ENCODE measurements at regions not wholly inside any gene's neighbourhood (a gene's known extent, or its start where the extent isn't known, plus 50 kb on each side); places are given as distances from the start of the nearest gene placed in this dataset.

DNA sequence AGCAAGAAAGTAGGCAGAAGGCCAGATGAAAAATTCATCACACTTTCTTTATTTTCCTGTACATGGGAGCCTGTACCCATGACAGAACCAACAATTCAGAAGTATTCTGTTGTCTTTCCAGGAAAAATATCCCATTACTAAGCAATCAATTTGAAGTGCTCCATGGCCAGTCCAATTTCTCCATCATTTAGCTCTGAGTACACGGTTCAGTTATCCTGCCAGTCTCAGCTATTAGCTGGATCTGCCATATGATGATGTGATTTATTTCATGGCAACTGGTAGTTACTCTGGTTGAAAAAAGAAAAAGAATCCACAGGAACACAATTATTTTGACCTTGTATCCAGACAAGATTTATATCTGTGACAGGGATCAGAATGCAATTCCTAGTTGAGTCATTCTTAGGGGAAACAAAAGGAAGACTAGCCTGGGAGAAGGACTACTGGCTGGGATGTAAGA lies 70.6 kb upstream of the GORAB start:
- Histone ChIP-seq H4K8ac (ENCODE audit: low read depth, low read length) (no peak overlapping the region), H3K27ac (replicated peaks; ENCODE audit: low read length) (no peak overlapping the region), H3K4ac (ENCODE audit: low read length) (no peak overlapping the region), H3K23ac (ENCODE audit: low read depth, low read length, poor library complexity) (no peak overlapping the region), H3K9ac (ENCODE audit: low read depth, low read length, poor library complexity) (no peak overlapping the region), H2AFZ (ENCODE audit: low read length) (no peak overlapping the region), H3K27me3 (ENCODE audit: control insufficient read depth in 3 of 3, insufficient read depth in 3 of 3, low read depth in 1 of 3, low read length in 3 of 3) (no peaks in the 10 kb centered on the region), H3K18ac (ENCODE audit: low read length) (no peak overlapping the region), H2BK15ac (ENCODE audit: low read length) (no peak overlapping the region), H2BK12ac (ENCODE audit: low read length) (no peak overlapping the region), H4K91ac (ENCODE audit: low read depth, low read length, poor library complexity) (no peak overlapping the region), H3K9me3 (replicated peaks in 1 of 2; ENCODE audit: control insufficient read depth in 2 of 2, insufficient read depth in 1 of 2, low read depth in 1 of 2, low read length in 2 of 2) (no peaks in the 10 kb centered on the region), H2BK5ac (ENCODE audit: low read length) (no peak overlapping the region), H3K36me3 (replicated peaks in 1 of 2; ENCODE audit: control insufficient read depth in 2 of 2, insufficient read depth in 2 of 2, low read length in 2 of 2) (no peaks in the 10 kb centered on the region), H3K4me2 (ENCODE audit: insufficient read depth, low read length, poor library complexity, severe bottlenecking) (no peak overlapping the region), H3K4me3 (ENCODE audit: low read length in 2 of 2) (no peak overlapping the region), H2AK5ac (ENCODE audit: low read depth, low read length) (no peak overlapping the region), H3K14ac (ENCODE audit: low read length) (no peak overlapping the region), H3K79me1 (ENCODE audit: low read depth, low read length) (no peaks in the 10 kb centered on the region), H2BK120ac (ENCODE audit: low read depth, low read length) (no peak overlapping the region), H3K4me1 (ENCODE audit: control insufficient read depth in 2 of 2, insufficient read depth in 1 of 2, low read depth in 1 of 2, low read length in 2 of 2) (no peaks in the 10 kb centered on the region)
- WGBS, 2 donors (ENCODE audit: extremely low coverage in 2 of 2, insufficient read length in 2 of 2, insufficient replicate concordance in 1 of 2): no CpG with 5 or more reads among the region's 1 CpG
- no peak for DNase-seq (ENCODE audit: low spot score)

DNA sequence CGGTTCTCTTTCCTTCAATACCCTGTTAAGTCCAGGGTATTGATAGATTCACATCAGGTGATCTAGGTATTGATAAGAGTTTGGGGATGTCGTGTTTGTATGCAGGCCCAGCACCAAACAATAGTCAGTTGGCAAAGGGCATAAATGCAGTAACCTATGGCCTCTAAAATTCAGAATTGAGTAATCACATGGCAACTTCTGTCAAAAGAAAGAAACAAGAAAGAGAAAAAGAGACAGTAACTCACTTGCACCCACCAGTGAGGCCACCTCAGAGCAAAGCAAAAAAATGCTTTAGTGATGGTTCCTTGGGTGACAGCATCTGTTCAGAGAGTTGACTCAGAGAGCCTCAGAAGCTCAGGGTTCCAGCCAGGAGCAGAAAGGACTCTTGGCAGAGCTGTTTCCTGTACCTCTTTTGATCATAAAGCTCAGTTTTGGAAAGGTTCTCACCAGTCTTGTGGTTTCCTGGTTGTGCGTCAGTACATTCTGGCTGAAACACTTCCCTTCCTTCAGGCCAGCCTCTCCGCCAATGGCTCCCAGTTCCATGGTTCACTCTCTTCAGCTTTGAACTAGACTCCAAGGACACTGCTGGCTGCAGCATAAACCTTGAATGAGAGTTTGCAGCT lies 70.1 kb upstream of the GORAB start:
- H3K4ac ChIP-seq (ENCODE audit: low read length): no peak overlapping the region
- H3K9ac ChIP-seq (ENCODE audit: low read depth, low read length, poor library complexity): no peak overlapping the region
- no peak overlapping the region for H3K18ac ChIP-seq (ENCODE audit: low read length)
- H3K9me3 ChIP-seq (replicated peaks in 1 of 2; ENCODE audit: control insufficient read depth in 2 of 2, insufficient read depth in 1 of 2, low read depth in 1 of 2, low read length in 2 of 2): no peaks in the 10 kb centered on the region
- H2BK5ac ChIP-seq (ENCODE audit: low read length): no peak overlapping the region
- no peak overlapping the region for H4K91ac ChIP-seq (ENCODE audit: low read depth, low read length, poor library complexity)
- H2BK12ac ChIP-seq (ENCODE audit: low read length): no peak overlapping the region
- no CpG with 5 or more reads among the region's 4 CpGs for WGBS, 2 donors (ENCODE audit: extremely low coverage in 2 of 2, insufficient read length in 2 of 2, insufficient replicate concordance in 1 of 2)
- H4K8ac ChIP-seq (ENCODE audit: low read depth, low read length): no peak overlapping the region
- H3K79me1 ChIP-seq (ENCODE audit: low read depth, low read length): no peaks in the 10 kb centered on the region
- no peaks in the 10 kb centered on the region for H3K4me1 ChIP-seq (ENCODE audit: control insufficient read depth in 2 of 2, insufficient read depth in 1 of 2, low read depth in 1 of 2, low read length in 2 of 2)
- DNase-seq (ENCODE audit: low spot score): no peak
- no peak overlapping the region for H3K4me2 ChIP-seq (ENCODE audit: insufficient read depth, low read length, poor library complexity, severe bottlenecking)
- H3K27me3 ChIP-seq (ENCODE audit: control insufficient read depth in 3 of 3, insufficient read depth in 3 of 3, low read depth in 1 of 3, low read length in 3 of 3): no peaks in the 10 kb centered on the region
- H3K14ac ChIP-seq (ENCODE audit: low read length): no peak overlapping the region
- H2BK15ac ChIP-seq (ENCODE audit: low read length): no peak overlapping the region
- H3K27ac ChIP-seq (replicated peaks; ENCODE audit: low read length): no peak overlapping the region
- no peak overlapping the region for H2AK5ac ChIP-seq (ENCODE audit: low read depth, low read length)
- H3K23ac ChIP-seq (ENCODE audit: low read depth, low read length, poor library complexity): no peak overlapping the region
- H3K36me3 ChIP-seq (replicated peaks in 1 of 2; ENCODE audit: control insufficient read depth in 2 of 2, insufficient read depth in 2 of 2, low read length in 2 of 2): no peaks in the 10 kb centered on the region
- H2AFZ ChIP-seq (ENCODE audit: low read length): no peak overlapping the region
- no peak overlapping the region for H3K4me3 ChIP-seq (ENCODE audit: low read length in 2 of 2)
- no peak overlapping the region for H2BK120ac ChIP-seq (ENCODE audit: low read depth, low read length)

DNA sequence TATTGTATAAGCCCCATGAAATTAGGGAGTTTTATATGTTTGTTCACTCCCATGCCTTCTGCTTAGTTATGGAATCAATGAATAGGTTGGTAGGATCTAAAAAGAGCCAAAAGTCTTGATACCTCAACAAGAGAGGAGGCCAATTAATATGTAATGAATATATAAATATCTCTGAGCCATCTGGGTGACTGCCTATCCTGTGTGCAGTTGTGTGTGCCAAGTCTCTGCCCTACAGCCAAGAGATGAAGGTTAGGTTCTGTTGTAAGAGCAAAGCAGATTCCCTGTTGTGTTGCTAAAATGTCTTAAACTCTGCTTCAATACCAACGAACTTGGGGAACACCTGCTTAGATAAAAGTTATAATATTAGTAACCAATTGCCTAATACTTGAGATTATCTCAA lies 61.8 kb upstream of the GORAB start:
- H3K36me3 ChIP-seq (replicated peaks in 1 of 2; ENCODE audit: control insufficient read depth in 2 of 2, insufficient read depth in 2 of 2, low read length in 2 of 2): no peaks in the 10 kb centered on the region
- no peak overlapping the region for H3K18ac ChIP-seq (ENCODE audit: low read length)
- WGBS, 2 donors (ENCODE audit: extremely low coverage in 2 of 2, insufficient read length in 2 of 2, insufficient replicate concordance in 1 of 2): no CpG with 5 or more reads among the region's 1 CpG
- H3K4ac ChIP-seq (ENCODE audit: low read length): no peak overlapping the region
- H2BK5ac ChIP-seq (ENCODE audit: low read length): no peak overlapping the region
- H3K9ac ChIP-seq (ENCODE audit: low read depth, low read length, poor library complexity): no peak overlapping the region
- H3K4me3 ChIP-seq (ENCODE audit: low read length in 2 of 2): no peak overlapping the region
- H3K27me3 ChIP-seq (ENCODE audit: control insufficient read depth in 3 of 3, insufficient read depth in 3 of 3, low read depth in 1 of 3, low read length in 3 of 3): no peaks in the 10 kb centered on the region
- H3K4me1 ChIP-seq (ENCODE audit: control insufficient read depth in 2 of 2, insufficient read depth in 1 of 2, low read depth in 1 of 2, low read length in 2 of 2): no peaks in the 10 kb centered on the region
- no peak overlapping the region for H2AK5ac ChIP-seq (ENCODE audit: low read depth, low read length)
- H2BK15ac ChIP-seq (ENCODE audit: low read length): no peak overlapping the region
- H3K9me3 ChIP-seq (replicated peaks in 1 of 2; ENCODE audit: control insufficient read depth in 2 of 2, insufficient read depth in 1 of 2, low read depth in 1 of 2, low read length in 2 of 2): no peaks in the 10 kb centered on the region
- no peak overlapping the region for H3K14ac ChIP-seq (ENCODE audit: low read length)
- no peak overlapping the region for H4K91ac ChIP-seq (ENCODE audit: low read depth, low read length, poor library complexity)
- H3K23ac ChIP-seq (ENCODE audit: low read depth, low read length, poor library complexity): no peak overlapping the region
- no peak overlapping the region for H2BK120ac ChIP-seq (ENCODE audit: low read depth, low read length)
- DNase-seq (ENCODE audit: low spot score): no peak
- no peak overlapping the region for H3K27ac ChIP-seq (replicated peaks; ENCODE audit: low read length)
- no peak overlapping the region for H2BK12ac ChIP-seq (ENCODE audit: low read length)
- H2AFZ ChIP-seq (ENCODE audit: low read length): no peak overlapping the region
- no peak overlapping the region for H4K8ac ChIP-seq (ENCODE audit: low read depth, low read length)
- no peak overlapping the region for H3K4me2 ChIP-seq (ENCODE audit: insufficient read depth, low read length, poor library complexity, severe bottlenecking)
- no peaks in the 10 kb centered on the region for H3K79me1 ChIP-seq (ENCODE audit: low read depth, low read length)

DNA sequence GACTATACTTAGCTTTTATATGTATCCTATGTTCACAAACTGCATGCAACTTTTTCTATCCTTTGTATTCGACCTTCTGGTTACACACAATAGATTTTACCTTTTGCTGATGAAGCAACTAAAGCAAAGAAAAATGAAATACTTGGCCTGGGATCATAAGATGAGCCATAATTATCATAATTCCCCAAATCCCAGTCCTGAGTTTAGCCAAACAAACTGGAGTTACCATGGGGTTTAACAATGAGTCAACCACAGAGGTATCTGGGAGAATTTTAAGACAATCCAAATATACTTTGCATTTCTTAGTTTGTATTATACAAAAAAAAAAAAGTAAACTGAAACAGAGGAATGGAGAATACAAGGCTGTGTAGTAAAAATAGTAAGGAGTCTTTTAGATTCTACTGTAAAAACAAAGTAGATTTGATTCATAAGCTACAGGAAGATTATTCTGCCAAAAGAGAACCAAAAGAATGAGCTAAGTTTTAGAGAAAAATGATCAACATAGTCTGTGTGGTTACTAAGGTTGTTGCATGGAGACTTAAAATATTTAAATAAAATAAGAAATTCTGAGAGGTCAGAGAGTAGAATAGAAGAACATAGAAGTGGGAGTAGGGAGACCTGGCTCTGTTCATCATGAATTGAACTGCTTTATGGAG lies 60.4 kb upstream of the GORAB start:
- no peak for DNase-seq (ENCODE audit: low spot score)
- H3K4ac ChIP-seq (ENCODE audit: low read length): no peak overlapping the region
- H3K4me2 ChIP-seq (ENCODE audit: insufficient read depth, low read length, poor library complexity, severe bottlenecking): no peak overlapping the region
- H2AFZ ChIP-seq (ENCODE audit: low read length): no peak overlapping the region
- H2AK5ac ChIP-seq (ENCODE audit: low read depth, low read length): no peak overlapping the region
- no CpG with 5 or more reads among the region's 1 CpG for WGBS, 2 donors (ENCODE audit: extremely low coverage in 2 of 2, insufficient read length in 2 of 2, insufficient replicate concordance in 1 of 2)
- H3K4me1 ChIP-seq (ENCODE audit: control insufficient read depth in 2 of 2, insufficient read depth in 1 of 2, low read depth in 1 of 2, low read length in 2 of 2): no peaks in the 10 kb centered on the region
- H3K9me3 ChIP-seq (replicated peaks in 1 of 2; ENCODE audit: control insufficient read depth in 2 of 2, insufficient read depth in 1 of 2, low read depth in 1 of 2, low read length in 2 of 2): no peaks in the 10 kb centered on the region
- H3K4me3 ChIP-seq (ENCODE audit: low read length in 2 of 2): no peak overlapping the region
- H3K36me3 ChIP-seq (replicated peaks in 1 of 2; ENCODE audit: control insufficient read depth in 2 of 2, insufficient read depth in 2 of 2, low read length in 2 of 2): no peaks in the 10 kb centered on the region
- H2BK5ac ChIP-seq (ENCODE audit: low read length): no peak overlapping the region
- H3K79me1 ChIP-seq (ENCODE audit: low read depth, low read length): no peaks in the 10 kb centered on the region
- H3K23ac ChIP-seq (ENCODE audit: low read depth, low read length, poor library complexity): no peak overlapping the region
- no peak overlapping the region for H2BK15ac ChIP-seq (ENCODE audit: low read length)
- H4K91ac ChIP-seq (ENCODE audit: low read depth, low read length, poor library complexity): no peak overlapping the region
- no peak overlapping the region for H3K14ac ChIP-seq (ENCODE audit: low read length)
- no peak overlapping the region for H4K8ac ChIP-seq (ENCODE audit: low read depth, low read length)
- no peak overlapping the region for H3K18ac ChIP-seq (ENCODE audit: low read length)
- no peak overlapping the region for H3K27ac ChIP-seq (replicated peaks; ENCODE audit: low read length)
- no peak overlapping the region for H3K9ac ChIP-seq (ENCODE audit: low read depth, low read length, poor library complexity)
- no peaks in the 10 kb centered on the region for H3K27me3 ChIP-seq (ENCODE audit: control insufficient read depth in 3 of 3, insufficient read depth in 3 of 3, low read depth in 1 of 3, low read length in 3 of 3)
- no peak overlapping the region for H2BK12ac ChIP-seq (ENCODE audit: low read length)
- H2BK120ac ChIP-seq (ENCODE audit: low read depth, low read length): no peak overlapping the region

Measured in neuronal stem cell (in vitro differentiated cells).